ENCODE measurements at regions not wholly inside any gene's neighbourhood (a gene's known extent, or its start where the extent isn't known, plus 50 kb on each side); places are given as distances from the start of the nearest gene placed in this dataset.

- H3K4me3 Mint-ChIP-seq = no peak overlapping the region
- no peak overlapping the region for H2AFZ ChIP-seq (replicated peaks)
- peaks cover 7% of the 10 kb centered on the region for H3K27me3 Mint-ChIP-seq (ENCODE audit: insufficient read depth, low read depth)
- no peak overlapping the region for H3K27ac ChIP-seq
- no peaks in the 10 kb centered on the region for H3F3A ChIP-seq (ENCODE audit: low read depth)
- no peaks in the 10 kb centered on the region for H3K79me2 ChIP-seq (ENCODE audit: low read depth)
- H3K4me1 ChIP-seq = no peaks in the 10 kb centered on the region
- H3K27ac Mint-ChIP-seq = no peak overlapping the region
- no peaks in the 10 kb centered on the region for H3K4me1 Mint-ChIP-seq
- H3K27me3 ChIP-seq = no peaks in the 10 kb centered on the region
- no peaks in the 10 kb centered on the region for H3K36me3 ChIP-seq
- peaks cover 24% of the 10 kb centered on the region for H3K9me3 Mint-ChIP-seq
- no peaks in the 10 kb centered on the region for H4K20me1 ChIP-seq (ENCODE audit: low read depth)
- H3K9me3 ChIP-seq (ENCODE audit: low read depth) = no peaks in the 10 kb centered on the region
- H3K36me3 Mint-ChIP-seq = peaks cover 4% of the 10 kb centered on the region
- H3K4me3 ChIP-seq = no peak overlapping the region
- H3K9ac ChIP-seq = no peak overlapping the region
- no peak for DNase-seq (ENCODE audit: low spot score)
- H3K4me2 ChIP-seq = no peak overlapping the region
- TF ChIP-seq, protein P1, sequence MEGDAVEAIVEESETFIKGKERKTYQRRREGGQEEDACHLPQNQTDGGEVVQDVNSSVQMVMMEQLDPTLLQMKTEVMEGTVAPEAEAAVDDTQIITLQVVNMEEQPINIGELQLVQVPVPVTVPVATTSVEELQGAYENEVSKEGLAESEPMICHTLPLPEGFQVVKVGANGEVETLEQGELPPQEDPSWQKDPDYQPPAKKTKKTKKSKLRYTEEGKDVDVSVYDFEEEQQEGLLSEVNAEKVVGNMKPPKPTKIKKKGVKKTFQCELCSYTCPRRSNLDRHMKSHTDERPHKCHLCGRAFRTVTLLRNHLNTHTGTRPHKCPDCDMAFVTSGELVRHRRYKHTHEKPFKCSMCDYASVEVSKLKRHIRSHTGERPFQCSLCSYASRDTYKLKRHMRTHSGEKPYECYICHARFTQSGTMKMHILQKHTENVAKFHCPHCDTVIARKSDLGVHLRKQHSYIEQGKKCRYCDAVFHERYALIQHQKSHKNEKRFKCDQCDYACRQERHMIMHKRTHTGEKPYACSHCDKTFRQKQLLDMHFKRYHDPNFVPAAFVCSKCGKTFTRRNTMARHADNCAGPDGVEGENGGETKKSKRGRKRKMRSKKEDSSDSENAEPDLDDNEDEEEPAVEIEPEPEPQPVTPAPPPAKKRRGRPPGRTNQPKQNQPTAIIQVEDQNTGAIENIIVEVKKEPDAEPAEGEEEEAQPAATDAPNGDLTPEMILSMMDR (IDR thresholded peaks at IDR 0.05) = no peak
- no peak for TF ChIP-seq EZH2phosphoT487 (IDR thresholded peaks at IDR 0.05)
- no peak for TF ChIP-seq EZH2 (IDR thresholded peaks at IDR 0.05)
These were observed 396.0 kb upstream of the USP24 start for GRCh38 chr1:55611123-55611522.

GRCh38 chr1:55610203-55610602 is 395.0 kb upstream of the USP24 start:
- H3K9me3 ChIP-seq (ENCODE audit: low read depth) = no peaks in the 10 kb centered on the region
- H4K20me1 ChIP-seq (ENCODE audit: low read depth) = no peaks in the 10 kb centered on the region
- H3K36me3 Mint-ChIP-seq = peaks cover 4% of the 10 kb centered on the region
- no peaks in the 10 kb centered on the region for H3K4me1 Mint-ChIP-seq
- H3K4me1 ChIP-seq = no peaks in the 10 kb centered on the region
- DNase-seq (ENCODE audit: low spot score) = no peak
- no peak overlapping the region for H3K4me3 ChIP-seq
- H2AFZ ChIP-seq (replicated peaks) = no peak overlapping the region
- no peak overlapping the region for H3K27ac Mint-ChIP-seq
- no peak overlapping the region for H3K9ac ChIP-seq
- no peaks in the 10 kb centered on the region for H3K79me2 ChIP-seq (ENCODE audit: low read depth)
- no peaks in the 10 kb centered on the region for H3F3A ChIP-seq (ENCODE audit: low read depth)
- H3K27me3 Mint-ChIP-seq (ENCODE audit: insufficient read depth, low read depth) = peaks cover 7% of the 10 kb centered on the region
- TF ChIP-seq, protein P1 (IDR thresholded peaks at IDR 0.05) = no peak
- no peak for TF ChIP-seq EZH2phosphoT487 (IDR thresholded peaks at IDR 0.05)
- TF ChIP-seq EZH2 (IDR thresholded peaks at IDR 0.05) = no peak
- H3K9me3 Mint-ChIP-seq = peaks cover 24% of the 10 kb centered on the region
- no peak overlapping the region for H3K4me3 Mint-ChIP-seq
- H3K27me3 ChIP-seq = no peaks in the 10 kb centered on the region
- no peak overlapping the region for H3K4me2 ChIP-seq
- no peaks in the 10 kb centered on the region for H3K36me3 ChIP-seq
- H3K27ac ChIP-seq = no peak overlapping the region

DNA sequence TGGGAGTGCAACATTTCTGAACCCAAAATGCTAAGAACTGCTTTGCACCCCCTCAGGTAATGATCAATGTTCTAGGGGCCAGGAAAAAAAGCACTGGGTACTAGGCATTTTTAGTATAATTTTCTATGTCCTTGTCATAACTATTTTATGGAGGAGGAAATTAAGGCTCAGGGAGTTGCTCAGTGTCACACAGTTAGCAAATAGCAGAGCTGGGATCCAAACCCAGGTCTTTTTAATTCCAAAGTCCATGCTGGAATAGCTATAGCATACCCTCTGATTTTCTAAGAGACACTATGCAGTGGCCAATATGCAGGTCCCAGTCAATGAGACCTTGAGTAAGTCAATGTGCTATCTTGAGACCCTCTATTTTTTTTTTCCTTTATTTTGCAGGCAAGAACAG is 394.5 kb upstream of the USP24 start:
- H3K27me3 ChIP-seq = no peaks in the 10 kb centered on the region
- Mint-ChIP-seq H3K4me1 (no peaks in the 10 kb centered on the region), H3K27me3 (ENCODE audit: insufficient read depth, low read depth) (peaks cover 7% of the 10 kb centered on the region), H3K9me3 (peaks cover 24% of the 10 kb centered on the region), H3K4me3 (no peak overlapping the region), H3K36me3 (peaks cover 4% of the 10 kb centered on the region), H3K27ac (no peak overlapping the region)
- no peaks in the 10 kb centered on the region for H3K79me2 ChIP-seq (ENCODE audit: low read depth)
- no peak overlapping the region for H3K4me3 ChIP-seq
- H3K4me1 ChIP-seq = no peaks in the 10 kb centered on the region
- TF ChIP-seq, protein P1 (IDR thresholded peaks at IDR 0.05) = no peak
- TF ChIP-seq EZH2phosphoT487 (IDR thresholded peaks at IDR 0.05) (no peak), EZH2 (IDR thresholded peaks at IDR 0.05) (no peak)
- no peaks in the 10 kb centered on the region for H3F3A ChIP-seq (ENCODE audit: low read depth)
- H3K27ac ChIP-seq = no peak overlapping the region
- H3K4me2 ChIP-seq = no peak overlapping the region
- H3K36me3 ChIP-seq = no peaks in the 10 kb centered on the region
- no peak overlapping the region for H2AFZ ChIP-seq (replicated peaks)
- no peak for DNase-seq (ENCODE audit: low spot score)
- H3K9ac ChIP-seq = no peak overlapping the region
- no peaks in the 10 kb centered on the region for H3K9me3 ChIP-seq (ENCODE audit: low read depth)
- H4K20me1 ChIP-seq (ENCODE audit: low read depth) = no peaks in the 10 kb centered on the region

All from neural progenitor cell (in vitro differentiated cells).